Mesendoderm (in vitro differentiated cells): ENCODE measurements at regions not wholly inside any gene's neighbourhood (a gene's known extent, or its start where the extent isn't known, plus 50 kb on each side); places are given as distances from the start of the nearest gene placed in this dataset.
A peak's percentile ranks its signal among the peaks of the same experiment; 100 is the strongest.

Experiments
- DNase-seq: peaks from one replicate; pipeline ENCODE4 v3.0.0; 2013
- H2AK5ac ChIP-seq: 2 replicates; pipeline ENCODE4 v1.6.1; 2013; ENCODE audit warnings: low read length, inconsistent platforms
- H2BK120ac ChIP-seq: 2 replicates; pipeline ENCODE4 v1.6.1; 2013; ENCODE audit warnings: low read depth, mild to moderate bottlenecking, low read length, moderate library complexity, mixed read lengths
- H2BK15ac ChIP-seq: replicated peaks from 2 replicates; pipeline ENCODE4 v1.6.1; 2013; ENCODE audit warnings: low read depth, mild to moderate bottlenecking, moderate library complexity
- H2BK5ac ChIP-seq: 2 replicates; pipeline ENCODE4 v1.6.1; 2013; ENCODE audit warnings: low read length, inconsistent platforms
- H3K18ac ChIP-seq: 2 replicates; pipeline ENCODE4 v1.6.1; 2013; ENCODE audit warnings: mild to moderate bottlenecking, low read length, mixed read lengths
- H3K23ac ChIP-seq: one replicate; pipeline ENCODE4 v1.6.1; 2013; ENCODE audit warnings: low read length
- H3K27ac ChIP-seq: 2 replicates; pipeline ENCODE4 v1.5.1; 2013; ENCODE audit warnings: low read depth, mild to moderate bottlenecking, inconsistent platforms, low read length, moderate library complexity
- H3K27me3 ChIP-seq: 2 replicates; pipeline ENCODE4 v1.6.1; 2013; ENCODE audit warnings: low read length, control low read depth, mild to moderate bottlenecking, inconsistent platforms; ENCODE audit not compliant: insufficient read depth, poor library complexity
- H3K36me3 ChIP-seq: 2 replicates; pipeline ENCODE4 v1.6.1; 2013; ENCODE audit warnings: low read length, inconsistent platforms; ENCODE audit not compliant: control insufficient read depth, insufficient read depth
- H3K4ac ChIP-seq: one replicate; pipeline ENCODE4 v1.6.1; 2013; ENCODE audit warnings: low read depth, mild to moderate bottlenecking, low read length, moderate library complexity
- H3K4me1 ChIP-seq: 2 replicates; pipeline ENCODE4 v1.6.1; 2013; ENCODE audit warnings: low read depth, low read length, inconsistent platforms; ENCODE audit not compliant: control insufficient read depth
- H3K4me2 ChIP-seq: 2 replicates; pipeline ENCODE4 v1.6.1; 2013; ENCODE audit warnings: low read length
- H3K4me3 ChIP-seq: 2 replicates; pipeline ENCODE4 v1.5.1; 2013; ENCODE audit warnings: mild to moderate bottlenecking, low read length
- H3K56ac ChIP-seq: one replicate; pipeline ENCODE4 v1.6.1; 2013; ENCODE audit warnings: low read length
- H3K79me1 ChIP-seq: 2 replicates; pipeline ENCODE4 v1.6.1; 2013; ENCODE audit warnings: low read length, inconsistent platforms
- H3K79me2 ChIP-seq: 2 replicates; pipeline ENCODE4 v1.6.1; 2013; ENCODE audit warnings: mild to moderate bottlenecking, low read length; ENCODE audit not compliant: control insufficient read depth, insufficient read depth
- H3K9ac ChIP-seq: 2 replicates; pipeline ENCODE4 v1.6.1; 2013; ENCODE audit warnings: low read length, inconsistent platforms
- H4K5ac ChIP-seq: one replicate; pipeline ENCODE4 v1.6.1; 2013; ENCODE audit warnings: low read length
- H4K8ac ChIP-seq: one replicate; pipeline ENCODE4 v1.6.1; 2013; ENCODE audit warnings: low read depth, mild to moderate bottlenecking, control low read depth, low read length, moderate library complexity
- WGBS: extraction: QIAGEN DNeasy Blood & Tissue Kit; methylation state at CpG from one replicate; pipeline ENCODE4 v1.1.7; 2013; ENCODE audit warnings: low lambda C conversion rate, missing lambda C conversion rate; ENCODE audit not compliant: insufficient coverage; ENCODE audit errors: extremely low coverage; 5-methylcytosine and 5-hydroxymethylcytosine counted together

DNA sequence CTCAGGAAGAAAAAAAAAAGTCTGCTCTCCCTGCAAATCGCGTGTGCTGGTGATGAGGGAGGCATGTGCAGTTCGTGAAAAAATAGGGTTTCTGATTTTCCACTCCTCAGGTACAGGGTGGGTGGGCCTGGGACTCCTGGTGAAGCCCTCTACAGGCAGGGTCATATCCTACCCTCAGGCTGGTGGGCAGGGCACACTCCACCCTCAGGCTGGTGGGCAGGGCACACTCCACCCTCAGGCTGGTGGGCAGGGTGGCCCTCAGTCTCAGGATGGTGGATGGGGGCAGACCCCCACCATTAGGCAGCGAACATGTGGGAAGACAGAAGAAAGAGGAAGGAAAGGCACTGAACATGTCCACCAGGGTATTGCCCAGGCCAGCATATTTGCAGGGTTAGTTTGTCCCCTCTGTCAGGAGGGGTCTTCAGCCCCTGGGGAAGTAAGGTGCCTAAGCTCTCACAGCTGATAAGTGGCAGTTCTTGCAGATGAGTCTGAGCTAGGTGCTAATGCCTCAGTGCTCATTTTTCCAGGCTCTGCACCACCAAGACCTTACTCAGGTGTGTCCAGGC is 95.2 kb upstream of the RAB6C start:
- Histone ChIP-seq H3K4ac (no peak overlapping the region), H2AK5ac (no peak overlapping the region), H2BK15ac (no peak overlapping the region), H3K4me2 (no peak overlapping the region), H4K5ac (no peak overlapping the region), H3K18ac (no peak overlapping the region), H3K4me1 (no peaks in the 10 kb centered on the region), H2BK5ac (no peak overlapping the region), H3K4me3 (no peak overlapping the region), H3K56ac (no peak overlapping the region), H3K9ac (no peak overlapping the region), H3K79me1 (no peaks in the 10 kb centered on the region), H3K79me2 (no peaks in the 10 kb centered on the region), H2BK120ac (no peak overlapping the region), H3K27me3 (no peaks in the 10 kb centered on the region), H3K27ac (no peak overlapping the region), H3K23ac (no peak overlapping the region), H4K8ac (no peak overlapping the region), H3K36me3 (no peaks in the 10 kb centered on the region)
- no peak for DNase-seq
- no CpG with 5 or more reads among the region's 4 CpGs for WGBS

DNA sequence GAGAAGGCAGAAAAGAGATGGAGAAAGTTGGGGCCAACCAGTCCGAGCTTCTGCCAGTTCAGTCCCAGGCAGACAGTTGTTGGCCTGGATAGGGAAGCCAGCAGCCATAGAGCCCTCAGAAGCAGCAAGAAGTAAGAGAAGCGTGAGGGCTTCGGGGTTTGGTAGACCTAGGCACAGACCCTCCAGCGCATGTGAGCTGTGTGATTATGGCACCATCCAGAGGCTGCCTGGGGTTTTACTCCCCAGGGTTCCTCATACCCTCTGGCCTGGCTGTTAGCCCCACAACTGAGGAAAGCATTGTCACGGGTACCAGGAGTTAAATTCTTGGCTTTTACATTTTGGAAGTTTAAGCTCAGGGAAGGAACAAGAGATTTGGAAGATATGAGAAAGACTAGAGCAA is 93.7 kb upstream of the RAB6C start:
- no peak overlapping the region for H3K27ac ChIP-seq
- H3K9ac ChIP-seq, result no peak overlapping the region
- no peak overlapping the region for H4K5ac ChIP-seq
- no peaks in the 10 kb centered on the region for H3K79me2 ChIP-seq
- H2AK5ac ChIP-seq, result no peak overlapping the region
- no peak overlapping the region for H2BK120ac ChIP-seq
- H3K79me1 ChIP-seq, result no peaks in the 10 kb centered on the region
- no peak overlapping the region for H2BK5ac ChIP-seq
- H3K56ac ChIP-seq, result no peak overlapping the region
- no peak overlapping the region for H3K4me2 ChIP-seq
- no peaks in the 10 kb centered on the region for H3K27me3 ChIP-seq
- H2BK15ac ChIP-seq, result no peak overlapping the region
- no peak overlapping the region for H3K4ac ChIP-seq
- H3K4me1 ChIP-seq, result no peaks in the 10 kb centered on the region
- H3K23ac ChIP-seq, result no peak overlapping the region
- WGBS, result no CpG with 5 or more reads among the region's 5 CpGs
- H3K18ac ChIP-seq, result no peak overlapping the region
- no peaks in the 10 kb centered on the region for H3K36me3 ChIP-seq
- H4K8ac ChIP-seq, result no peak overlapping the region
- no peak overlapping the region for H3K4me3 ChIP-seq
- DNase-seq, result peak; percentile 38

DNA sequence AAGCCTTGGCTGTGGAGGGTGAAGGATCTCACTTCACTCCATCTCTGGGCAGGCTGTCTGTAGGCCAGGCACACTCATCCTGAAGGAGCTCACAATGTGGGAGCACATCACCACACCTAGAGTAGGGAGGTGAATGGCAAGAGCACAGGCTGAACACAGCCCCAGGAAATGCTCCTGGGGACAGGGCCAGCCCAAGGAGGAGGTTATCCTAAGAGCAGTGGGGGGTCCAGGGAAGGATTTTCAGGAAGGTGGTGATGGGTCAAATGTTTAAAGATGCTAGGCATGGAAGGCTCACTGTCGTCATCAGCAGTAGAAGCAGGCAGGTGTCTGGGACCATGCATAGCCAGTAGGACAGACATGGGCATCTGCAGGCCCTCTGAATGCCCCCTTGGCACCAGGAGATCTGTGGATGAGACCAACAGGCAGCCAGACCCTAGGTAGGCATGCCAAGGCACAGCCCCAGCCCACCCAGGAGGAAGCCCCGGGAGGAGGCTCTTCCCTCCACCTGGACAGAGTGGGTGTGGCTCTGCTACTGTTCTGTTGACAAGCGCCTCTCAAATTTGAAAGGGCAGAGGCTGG is 91.7 kb upstream of the RAB6C start:
- no peak overlapping the region for H3K4ac ChIP-seq
- H4K5ac ChIP-seq, result no peak overlapping the region
- no peaks in the 10 kb centered on the region for H3K27me3 ChIP-seq
- H3K18ac ChIP-seq, result no peak overlapping the region
- H2BK120ac ChIP-seq, result no peak overlapping the region
- no peaks in the 10 kb centered on the region for H3K4me1 ChIP-seq
- H3K79me1 ChIP-seq, result no peaks in the 10 kb centered on the region
- H3K27ac ChIP-seq, result no peak overlapping the region
- no peak overlapping the region for H3K56ac ChIP-seq
- WGBS, result no CpG with 5 or more reads among the region's 3 CpGs
- H3K23ac ChIP-seq, result no peak overlapping the region
- no peak for DNase-seq
- H3K4me3 ChIP-seq, result no peak overlapping the region
- no peaks in the 10 kb centered on the region for H3K36me3 ChIP-seq
- H4K8ac ChIP-seq, result no peak overlapping the region
- no peak overlapping the region for H3K4me2 ChIP-seq
- no peak overlapping the region for H2BK15ac ChIP-seq
- H3K79me2 ChIP-seq, result no peaks in the 10 kb centered on the region
- H2BK5ac ChIP-seq, result no peak overlapping the region
- no peak overlapping the region for H2AK5ac ChIP-seq
- no peak overlapping the region for H3K9ac ChIP-seq

DNA sequence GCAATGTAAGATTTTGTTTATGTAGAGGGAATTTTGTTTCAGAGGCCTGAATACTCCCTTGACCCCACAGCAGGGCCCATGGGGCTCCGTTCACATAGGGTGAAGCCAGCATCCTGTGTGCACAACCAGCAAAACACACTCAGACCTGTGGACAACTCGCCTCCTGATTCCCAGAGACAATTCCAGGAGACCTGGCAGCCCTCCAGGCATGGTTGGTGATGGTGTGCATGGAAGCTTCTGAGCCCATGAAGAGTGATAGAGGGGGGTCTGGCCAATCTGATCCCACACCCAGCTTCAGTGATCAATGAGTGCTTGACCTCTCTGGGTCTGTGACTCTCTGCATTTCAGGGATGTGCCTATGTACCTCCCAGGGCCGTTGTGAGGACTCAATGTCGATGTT is 91.0 kb upstream of the RAB6C start:
- no peak for DNase-seq
- no CpG with 5 or more reads among the region's 4 CpGs for WGBS

DNA sequence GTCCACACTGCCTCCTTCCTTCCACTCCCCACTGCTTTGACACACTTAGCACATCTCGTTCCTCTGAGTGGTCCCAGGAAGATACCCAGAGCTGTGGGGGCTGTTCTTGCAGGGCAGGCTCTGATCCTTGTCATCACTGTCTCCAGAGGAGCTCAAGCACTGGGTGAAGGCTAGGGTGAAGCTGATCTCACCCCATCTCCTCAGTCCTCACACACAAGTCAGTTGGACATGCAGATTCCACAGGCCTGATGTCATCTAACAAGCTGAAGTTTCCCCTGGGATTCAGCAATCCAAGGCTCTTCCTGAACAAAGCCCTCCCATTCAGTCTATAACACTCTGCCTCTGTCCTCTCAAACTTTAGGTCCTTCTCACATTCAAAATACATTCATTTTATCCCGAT is 90.6 kb upstream of the RAB6C start:
- Histone ChIP-seq H3K27ac (no peak overlapping the region), H3K27me3 (no peaks in the 10 kb centered on the region), H3K23ac (no peak overlapping the region), H3K36me3 (no peaks in the 10 kb centered on the region), H3K9ac (no peak overlapping the region), H3K4me2 (no peak overlapping the region), H3K4me1 (no peaks in the 10 kb centered on the region), H3K4me3 (no peak overlapping the region), H3K79me2 (no peaks in the 10 kb centered on the region), H3K18ac (no peak overlapping the region), H3K4ac (no peak overlapping the region), H3K56ac (no peak overlapping the region), H4K5ac (no peak overlapping the region), H2BK5ac (no peak overlapping the region), H2BK15ac (no peak overlapping the region), H2BK120ac (no peak overlapping the region), H4K8ac (no peak overlapping the region), H3K79me1 (no peaks in the 10 kb centered on the region), H2AK5ac (no peak overlapping the region)
- WGBS, result no CpG with 5 or more reads among the region's 2 CpGs
- peak; percentile 86 for DNase-seq

More for the DNA sequence above, 91.0 kb upstream of the RAB6C start:
- Histone ChIP-seq H2AK5ac (no peak overlapping the region), H3K4me2 (no peak overlapping the region), H3K23ac (no peak overlapping the region), H3K79me2 (no peaks in the 10 kb centered on the region), H4K8ac (no peak overlapping the region), H2BK120ac (no peak overlapping the region), H3K18ac (no peak overlapping the region), H3K9ac (no peak overlapping the region), H3K4ac (no peak overlapping the region), H2BK5ac (no peak overlapping the region), H3K27me3 (no peaks in the 10 kb centered on the region), H3K4me3 (no peak overlapping the region), H3K27ac (no peak overlapping the region), H2BK15ac (no peak overlapping the region), H3K36me3 (no peaks in the 10 kb centered on the region), H3K4me1 (no peaks in the 10 kb centered on the region), H4K5ac (no peak overlapping the region), H3K56ac (no peak overlapping the region), H3K79me1 (no peaks in the 10 kb centered on the region)
